ENCODE measurements at regions not wholly inside any gene's neighbourhood (a gene's known extent, or its start where the extent isn't known, plus 50 kb on each side); places are given as distances from the start of the nearest gene placed in this dataset.
"Not testable (repeated sequence)": the region's sequence is repeated elsewhere in the genome, so short reads cannot be mapped to it uniquely, and the experiment has no call there.

- CTCF ChIA-PET: no interaction called here
- POLR2A ChIA-PET: no interaction called here
- Histone ChIP-seq H3K9me3 (no peaks in the 10 kb centered on the region), H3K4me2 (no peak overlapping the region), H3K4me1 (no peaks in the 10 kb centered on the region), H3K27ac (no peak overlapping the region), H3K4me3 (no peak overlapping the region)
- DNase-seq (ENCODE audit: low read depth in 1 of 2, low spot score in 1 of 2) (no peak), FAIRE-seq (no peak), ATAC-seq (no peak)
- 55% methylated on average over 5 of the region's 5 CpGs for WGBS (ENCODE audit: missing lambda C conversion rate)
- no peak for TF ChIP-seq EHF (CRISPR knock-in tag; IDR thresholded peaks at IDR 0.05)
- TF ChIP-seq KDM5A (IDR thresholded peaks at IDR 0.05): no peak
- no peak for TF ChIP-seq MAX (IDR thresholded peaks at IDR 0.05)
- no peak for TF ChIP-seq RCOR1 (IDR thresholded peaks at IDR 0.05; ENCODE audit: low read depth, low read length)
- TF ChIP-seq FOXS1 (CRISPR knock-in tag; IDR thresholded peaks at IDR 0.05): no peak
- TF ChIP-seq ZSCAN20 (CRISPR knock-in tag; IDR thresholded peaks at IDR 0.05): no peak
- TF ChIP-seq CHD4 (IDR thresholded peaks at IDR 0.05; ENCODE audit: borderline replicate concordance): no peak
- no peak for TF ChIP-seq NFE2L2 (conservative IDR thresholded peaks at IDR 0.05; ENCODE audit: low read length)
- no peak for TF ChIP-seq SREBF2 (IDR thresholded peaks at IDR 0.05)
- TF ChIP-seq EHMT2 (IDR thresholded peaks at IDR 0.05; ENCODE audit: low read depth): no peak
- TF ChIP-seq HDAC2 (IDR thresholded peaks at IDR 0.05): no peak
- no peak for TF ChIP-seq BCL3 (IDR thresholded peaks at IDR 0.05)
- no peak for TF ChIP-seq CEBPB (IDR thresholded peaks at IDR 0.05)
- TF ChIP-seq MYC (IDR thresholded peaks at IDR 0.05; ENCODE audit: borderline replicate concordance, low read length): no peak
- TF ChIP-seq HES2 (IDR thresholded peaks at IDR 0.05): no peak
- TF ChIP-seq PHF8 (IDR thresholded peaks at IDR 0.05; ENCODE audit: borderline replicate concordance, low read depth): no peak
Observed at GRCh38 chr12:9327320-9327719, 119.1 kb upstream of the PZP start.

- H3K27ac ChIP-seq; H3K9me3 ChIP-seq; ATAC-seq; POLR2A ChIA-PET; H3K4me3 ChIP-seq; DNase-seq (ENCODE audit: low read depth in 1 of 2, low spot score in 1 of 2); FAIRE-seq; H3K4me1 ChIP-seq; H3K4me2 ChIP-seq: not testable (repeated sequence)
- WGBS (ENCODE audit: missing lambda C conversion rate): 77% methylated on average over 14 of the region's 14 CpGs
- CTCF ChIA-PET: interaction anchor here (1.5 kb wide), 1 partner anchor 8 kb away, joined by 3 read pairs; no protein-coding TSS in a partner anchor
Observed at GRCh38 chr12:9326849-9327248, 118.7 kb upstream of the PZP start.

GRCh38 chr12:9326085-9326484, 117.9 kb upstream of the PZP start:
- ATAC-seq (no peak), DNase-seq (ENCODE audit: low read depth in 1 of 2, low spot score in 1 of 2) (no peak), FAIRE-seq (no peak)
- no peaks in the 10 kb centered on the region for H3K4me1 ChIP-seq
- ChIA-PET CTCF (interaction anchor here (1.5 kb wide), 1 partner anchor 9 kb away, joined by 3 read pairs; no protein-coding TSS in a partner anchor), POLR2A (no interaction called here)
- WGBS (ENCODE audit: missing lambda C conversion rate): 84% methylated on average over 12 of the region's 12 CpGs
- TF ChIP-seq HES2 (IDR thresholded peaks at IDR 0.05) (no peak), ELK1 (IDR thresholded peaks at IDR 0.05; ENCODE audit: low read depth, low read length) (no peak), TFCP2L1 (CRISPR knock-in tag; IDR thresholded peaks at IDR 0.05) (no peak), HEYL (CRISPR knock-in tag; IDR thresholded peaks at IDR 0.05) (no peak), POLR2A (IDR thresholded peaks at IDR 0.05; ENCODE audit: low read length) (no peak), POLR2AphosphoS2 (conservative IDR thresholded peaks at IDR 0.05; ENCODE audit: low read length) (no peak), CHD2 (IDR thresholded peaks at IDR 0.05; ENCODE audit: low read length, partially characterized antibody) (no peak), CTCF (IDR thresholded peaks at IDR 0.05) (no peak), FOSB (CRISPR knock-in tag; IDR thresholded peaks at IDR 0.05) (no peak), HOXA7 (CRISPR knock-in tag; IDR thresholded peaks at IDR 0.05) (no peak), RARB (CRISPR knock-in tag; IDR thresholded peaks at IDR 0.05) (no peak), MAZ (IDR thresholded peaks at IDR 0.05; ENCODE audit: borderline replicate concordance, low read depth, low read length) (no peak)
- no peak overlapping the region for H3K27ac ChIP-seq
- no peak overlapping the region for H3K4me2 ChIP-seq
- no peak overlapping the region for H3K4me3 ChIP-seq
- H3K9me3 ChIP-seq: no peaks in the 10 kb centered on the region

Measured in A549 (cell line).